GM23338 (cell line): ENCODE measurements at regions not wholly inside any gene's neighbourhood (a gene's known extent, or its start where the extent isn't known, plus 50 kb on each side); places are given as distances from the start of the nearest gene placed in this dataset.

Source experiments
- ATAC-seq: fragments of 200-7000 bp; cut with Tn5 transposase; 3 replicates; pipeline ENCODE4 v1.9.1; 2020
- DNase-seq: peaks from one replicate; pipeline ENCODE4 v3.0.0-alpha.2; 2015; ENCODE audit warnings: low spot score
- H2AFZ ChIP-seq: fragments of 200-600 bp; sonication (generic); 2 replicates; pipeline ENCODE4 v1.8.0; 2016; ENCODE audit warnings: antibody characterized with exemption, mild to moderate bottlenecking, moderate library complexity
- H3F3A ChIP-seq: fragments of 200-600 bp; sonication (generic); replicated peaks from 2 replicates; pipeline ENCODE4 v1.8.0; 2017; ENCODE audit warnings: antibody characterized with exemption, mixed run types, low read depth
- H3K27ac ChIP-seq: fragments of 200-600 bp; sonication (generic); 2 replicates; pipeline ENCODE4 v1.6.1; 2016; ENCODE audit warnings: low read depth
- H3K27me3 ChIP-seq: fragments of 200-600 bp; sonication (generic); 2 replicates; pipeline ENCODE4 v1.8.0; 2016; ENCODE audit warnings: mild to moderate bottlenecking, mixed run types, moderate library complexity; ENCODE audit not compliant: insufficient read depth
- H3K36me3 ChIP-seq: fragments of 200-600 bp; sonication (generic); 2 replicates; pipeline ENCODE4 v1.8.0; 2016; ENCODE audit warnings: mild to moderate bottlenecking; ENCODE audit not compliant: insufficient read depth
- H3K4me1 ChIP-seq: fragments of 200-600 bp; sonication (generic); 2 replicates; pipeline ENCODE4 v1.8.0; 2016; ENCODE audit warnings: mild to moderate bottlenecking, moderate library complexity; ENCODE audit not compliant: insufficient read depth
- H3K4me2 ChIP-seq: fragments of 200-600 bp; sonication (generic); 2 replicates; pipeline ENCODE4 v1.7.1; 2017; ENCODE audit warnings: mixed run types
- H3K4me3 ChIP-seq: fragments of 200-600 bp; sonication (generic); 2 replicates; pipeline ENCODE4 v1.6.1; 2016; ENCODE audit warnings: mixed run types
- H3K79me2 ChIP-seq: fragments of 200-600 bp; sonication (generic); replicated peaks from 2 replicates; pipeline ENCODE4 v1.8.0; 2017; ENCODE audit warnings: mild to moderate bottlenecking; ENCODE audit not compliant: insufficient read depth
- H3K9me2 ChIP-seq: fragments of 200-600 bp; sonication (generic); 2 replicates; pipeline ENCODE4 v1.8.0; 2017; ENCODE audit not compliant: insufficient read depth
- H4K20me1 ChIP-seq: fragments of 200-600 bp; sonication (generic); replicated peaks from 2 replicates; pipeline ENCODE4 v1.8.0; 2017; ENCODE audit warnings: mild to moderate bottlenecking; ENCODE audit not compliant: insufficient read depth
- H3K27ac Mint-ChIP-seq: 2 replicates; pipeline ENCODE4 v1.8.0; 2020; ENCODE audit warnings: inconsistent platforms, mild to moderate bottlenecking, moderate library complexity, mixed read lengths
- H3K27me3 Mint-ChIP-seq: 3 replicates; pipeline ENCODE4 v1.8.0; 2022; ENCODE audit warnings: low read depth, mild to moderate bottlenecking, moderate library complexity, mixed read lengths, inconsistent platforms; ENCODE audit not compliant: insufficient read depth, poor library complexity
- H3K36me3 Mint-ChIP-seq: 3 replicates; pipeline ENCODE4 v1.8.0; 2021; ENCODE audit warnings: low read depth, mild to moderate bottlenecking, inconsistent platforms, moderate library complexity, mixed read lengths
- H3K4me1 Mint-ChIP-seq: 3 replicates; pipeline ENCODE4 v1.8.0; 2020; ENCODE audit warnings: mild to moderate bottlenecking, inconsistent platforms, mixed read lengths
- H3K4me3 Mint-ChIP-seq: 3 replicates; pipeline ENCODE4 v1.8.0; 2021; ENCODE audit warnings: moderate library complexity, mild to moderate bottlenecking, inconsistent platforms, mixed read lengths
- H3K9me3 Mint-ChIP-seq: 3 replicates; pipeline ENCODE4 v1.8.0; 2020; ENCODE audit warnings: moderate library complexity, mild to moderate bottlenecking, inconsistent platforms, mixed read lengths
- CREB1 ChIP-seq: fragments of 250-450 bp; sonication (Bioruptor Pico); IDR thresholded peaks from 2 replicates; pipeline ENCODE4 v1.5.0; 2020; ENCODE audit warnings: low read depth, mild to moderate bottlenecking, moderate library complexity
- EZH2 ChIP-seq: fragments of 200-600 bp; sonication (generic); IDR thresholded peaks from one replicate; pipeline ENCODE4 v1.8.0; 2017; ENCODE audit warnings: antibody characterized with exemption, mild to moderate bottlenecking, low read depth; ENCODE audit not compliant: unreplicated experiment
- EZH2phosphoT487 ChIP-seq: fragments of 200-600 bp; sonication (generic); IDR thresholded peaks from one replicate; pipeline ENCODE4 v1.8.1; 2018; ENCODE audit warnings: antibody characterized with exemption; ENCODE audit not compliant: unreplicated experiment
- JUNB ChIP-seq: IDR thresholded peaks from one replicate; pipeline ENCODE4 v1.6.1; 2016; ENCODE audit warnings: antibody characterized with exemption; ENCODE audit not compliant: unreplicated experiment
- NANOG ChIP-seq: IDR thresholded peaks from 2 replicates; pipeline ENCODE4 v1.6.1; 2016; ENCODE audit warnings: antibody characterized with exemption, borderline replicate concordance
- POLR2AphosphoS5 ChIP-seq: IDR thresholded peaks from 2 replicates; pipeline ENCODE4 v1.6.1; 2016; ENCODE audit warnings: antibody characterized with exemption, low read depth
- STAT1 ChIP-seq: IDR thresholded peaks from one replicate; pipeline ENCODE4 v1.6.1; 2016; ENCODE audit warnings: antibody characterized with exemption; ENCODE audit not compliant: unreplicated experiment
- ZNF114 ChIP-seq: fragments of 250-450 bp; sonication (Bioruptor Pico); IDR thresholded peaks from 2 replicates; pipeline ENCODE4 v1.5.0; 2020; ENCODE audit warnings: mild to moderate bottlenecking, moderate library complexity
- TF ChIP-seq, protein P1 (sequence below): IDR thresholded peaks from 2 replicates; pipeline ENCODE4 v1.6.1; 2016; ENCODE audit warnings: antibody characterized with exemption
- TF ChIP-seq, protein P2 (sequence below): IDR thresholded peaks from one replicate; pipeline ENCODE4 v1.6.1; 2018; ENCODE audit warnings: antibody characterized with exemption; ENCODE audit not compliant: unreplicated experiment
- TF ChIP-seq, protein P3 (sequence below), 2 experiments: fragments of 200-600 bp in 1 of 2; sonication (generic) in 1 of 2; conservative IDR thresholded peaks; 2 replicates each; pipeline versions ENCODE4 v1.5.1 to v1.6.1; 2016 to 2017; ENCODE audit warnings: antibody characterized with exemption in 2 of 2, low read depth in 2 of 2, mild to moderate bottlenecking in 2 of 2, moderate library complexity in 1 of 2
- TF ChIP-seq, protein P4 (sequence below): fragments of 250-450 bp; sonication (Bioruptor Pico); IDR thresholded peaks from 2 replicates; pipeline ENCODE4 v1.5.0; 2020; ENCODE audit warnings: mild to moderate bottlenecking, moderate library complexity

DNA sequence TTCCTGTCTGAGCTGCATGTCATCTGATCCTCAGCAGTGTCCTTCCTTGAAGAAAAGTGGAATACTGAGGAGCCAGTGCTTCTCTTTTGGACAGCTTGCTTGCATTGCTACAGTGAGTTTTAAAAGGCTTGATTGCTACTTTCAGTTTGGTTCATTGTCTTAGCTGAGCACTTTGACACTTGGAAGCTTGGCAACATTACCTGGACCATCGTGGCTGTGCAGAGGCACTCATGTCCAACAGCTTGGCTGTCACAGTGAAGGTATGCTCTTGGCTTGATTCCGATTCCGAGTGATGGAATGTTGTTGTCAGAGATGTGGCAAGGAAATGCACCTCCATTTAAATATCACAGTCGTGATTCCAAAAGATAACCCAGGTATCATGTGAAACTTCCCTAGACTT lies 102.4 kb downstream of the FAS start:
- H4K20me1 ChIP-seq = no peaks in the 10 kb centered on the region
- DNase-seq (no peak), ATAC-seq (no peak)
- Mint-ChIP-seq H3K27me3 (no peaks in the 10 kb centered on the region), H3K4me1 (peaks cover 4% of the 10 kb centered on the region; the same call in 1 of the 3 replicates), H3K4me3 (no peak overlapping the region), H3K9me3 (no peaks in the 10 kb centered on the region), H3K36me3 (no peaks in the 10 kb centered on the region), H3K27ac (no peak overlapping the region)
- H3K27me3 ChIP-seq = no peaks in the 10 kb centered on the region
- H3K9me2 ChIP-seq = no peaks in the 10 kb centered on the region
- no peak overlapping the region for H3K4me2 ChIP-seq
- peak overlapping the region; percentile 70; the same call in 1 of the 2 replicates for H2AFZ ChIP-seq
- no peak overlapping the region for H3K27ac ChIP-seq
- no peak for TF ChIP-seq ZNF114 (CRISPR knock-in tag)
- no peak for TF ChIP-seq EZH2
- no peak for TF ChIP-seq CREB1 (CRISPR knock-in tag)
- no peak for TF ChIP-seq POLR2AphosphoS5
- TF ChIP-seq STAT1 = no peak
- TF ChIP-seq NANOG = no peak
- TF ChIP-seq, protein P1, sequence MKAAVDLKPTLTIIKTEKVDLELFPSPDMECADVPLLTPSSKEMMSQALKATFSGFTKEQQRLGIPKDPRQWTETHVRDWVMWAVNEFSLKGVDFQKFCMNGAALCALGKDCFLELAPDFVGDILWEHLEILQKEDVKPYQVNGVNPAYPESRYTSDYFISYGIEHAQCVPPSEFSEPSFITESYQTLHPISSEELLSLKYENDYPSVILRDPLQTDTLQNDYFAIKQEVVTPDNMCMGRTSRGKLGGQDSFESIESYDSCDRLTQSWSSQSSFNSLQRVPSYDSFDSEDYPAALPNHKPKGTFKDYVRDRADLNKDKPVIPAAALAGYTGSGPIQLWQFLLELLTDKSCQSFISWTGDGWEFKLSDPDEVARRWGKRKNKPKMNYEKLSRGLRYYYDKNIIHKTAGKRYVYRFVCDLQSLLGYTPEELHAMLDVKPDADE = no peak
- TF ChIP-seq, protein P2, sequence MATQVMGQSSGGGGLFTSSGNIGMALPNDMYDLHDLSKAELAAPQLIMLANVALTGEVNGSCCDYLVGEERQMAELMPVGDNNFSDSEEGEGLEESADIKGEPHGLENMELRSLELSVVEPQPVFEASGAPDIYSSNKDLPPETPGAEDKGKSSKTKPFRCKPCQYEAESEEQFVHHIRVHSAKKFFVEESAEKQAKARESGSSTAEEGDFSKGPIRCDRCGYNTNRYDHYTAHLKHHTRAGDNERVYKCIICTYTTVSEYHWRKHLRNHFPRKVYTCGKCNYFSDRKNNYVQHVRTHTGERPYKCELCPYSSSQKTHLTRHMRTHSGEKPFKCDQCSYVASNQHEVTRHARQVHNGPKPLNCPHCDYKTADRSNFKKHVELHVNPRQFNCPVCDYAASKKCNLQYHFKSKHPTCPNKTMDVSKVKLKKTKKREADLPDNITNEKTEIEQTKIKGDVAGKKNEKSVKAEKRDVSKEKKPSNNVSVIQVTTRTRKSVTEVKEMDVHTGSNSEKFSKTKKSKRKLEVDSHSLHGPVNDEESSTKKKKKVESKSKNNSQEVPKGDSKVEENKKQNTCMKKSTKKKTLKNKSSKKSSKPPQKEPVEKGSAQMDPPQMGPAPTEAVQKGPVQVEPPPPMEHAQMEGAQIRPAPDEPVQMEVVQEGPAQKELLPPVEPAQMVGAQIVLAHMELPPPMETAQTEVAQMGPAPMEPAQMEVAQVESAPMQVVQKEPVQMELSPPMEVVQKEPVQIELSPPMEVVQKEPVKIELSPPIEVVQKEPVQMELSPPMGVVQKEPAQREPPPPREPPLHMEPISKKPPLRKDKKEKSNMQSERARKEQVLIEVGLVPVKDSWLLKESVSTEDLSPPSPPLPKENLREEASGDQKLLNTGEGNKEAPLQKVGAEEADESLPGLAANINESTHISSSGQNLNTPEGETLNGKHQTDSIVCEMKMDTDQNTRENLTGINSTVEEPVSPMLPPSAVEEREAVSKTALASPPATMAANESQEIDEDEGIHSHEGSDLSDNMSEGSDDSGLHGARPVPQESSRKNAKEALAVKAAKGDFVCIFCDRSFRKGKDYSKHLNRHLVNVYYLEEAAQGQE = no peak
- TF ChIP-seq, protein P3, sequence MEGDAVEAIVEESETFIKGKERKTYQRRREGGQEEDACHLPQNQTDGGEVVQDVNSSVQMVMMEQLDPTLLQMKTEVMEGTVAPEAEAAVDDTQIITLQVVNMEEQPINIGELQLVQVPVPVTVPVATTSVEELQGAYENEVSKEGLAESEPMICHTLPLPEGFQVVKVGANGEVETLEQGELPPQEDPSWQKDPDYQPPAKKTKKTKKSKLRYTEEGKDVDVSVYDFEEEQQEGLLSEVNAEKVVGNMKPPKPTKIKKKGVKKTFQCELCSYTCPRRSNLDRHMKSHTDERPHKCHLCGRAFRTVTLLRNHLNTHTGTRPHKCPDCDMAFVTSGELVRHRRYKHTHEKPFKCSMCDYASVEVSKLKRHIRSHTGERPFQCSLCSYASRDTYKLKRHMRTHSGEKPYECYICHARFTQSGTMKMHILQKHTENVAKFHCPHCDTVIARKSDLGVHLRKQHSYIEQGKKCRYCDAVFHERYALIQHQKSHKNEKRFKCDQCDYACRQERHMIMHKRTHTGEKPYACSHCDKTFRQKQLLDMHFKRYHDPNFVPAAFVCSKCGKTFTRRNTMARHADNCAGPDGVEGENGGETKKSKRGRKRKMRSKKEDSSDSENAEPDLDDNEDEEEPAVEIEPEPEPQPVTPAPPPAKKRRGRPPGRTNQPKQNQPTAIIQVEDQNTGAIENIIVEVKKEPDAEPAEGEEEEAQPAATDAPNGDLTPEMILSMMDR (conservative IDR thresholded peaks at IDR 0.05; ENCODE audit: low read depth in 2 of 2) = no peak
- TF ChIP-seq, protein P4, sequence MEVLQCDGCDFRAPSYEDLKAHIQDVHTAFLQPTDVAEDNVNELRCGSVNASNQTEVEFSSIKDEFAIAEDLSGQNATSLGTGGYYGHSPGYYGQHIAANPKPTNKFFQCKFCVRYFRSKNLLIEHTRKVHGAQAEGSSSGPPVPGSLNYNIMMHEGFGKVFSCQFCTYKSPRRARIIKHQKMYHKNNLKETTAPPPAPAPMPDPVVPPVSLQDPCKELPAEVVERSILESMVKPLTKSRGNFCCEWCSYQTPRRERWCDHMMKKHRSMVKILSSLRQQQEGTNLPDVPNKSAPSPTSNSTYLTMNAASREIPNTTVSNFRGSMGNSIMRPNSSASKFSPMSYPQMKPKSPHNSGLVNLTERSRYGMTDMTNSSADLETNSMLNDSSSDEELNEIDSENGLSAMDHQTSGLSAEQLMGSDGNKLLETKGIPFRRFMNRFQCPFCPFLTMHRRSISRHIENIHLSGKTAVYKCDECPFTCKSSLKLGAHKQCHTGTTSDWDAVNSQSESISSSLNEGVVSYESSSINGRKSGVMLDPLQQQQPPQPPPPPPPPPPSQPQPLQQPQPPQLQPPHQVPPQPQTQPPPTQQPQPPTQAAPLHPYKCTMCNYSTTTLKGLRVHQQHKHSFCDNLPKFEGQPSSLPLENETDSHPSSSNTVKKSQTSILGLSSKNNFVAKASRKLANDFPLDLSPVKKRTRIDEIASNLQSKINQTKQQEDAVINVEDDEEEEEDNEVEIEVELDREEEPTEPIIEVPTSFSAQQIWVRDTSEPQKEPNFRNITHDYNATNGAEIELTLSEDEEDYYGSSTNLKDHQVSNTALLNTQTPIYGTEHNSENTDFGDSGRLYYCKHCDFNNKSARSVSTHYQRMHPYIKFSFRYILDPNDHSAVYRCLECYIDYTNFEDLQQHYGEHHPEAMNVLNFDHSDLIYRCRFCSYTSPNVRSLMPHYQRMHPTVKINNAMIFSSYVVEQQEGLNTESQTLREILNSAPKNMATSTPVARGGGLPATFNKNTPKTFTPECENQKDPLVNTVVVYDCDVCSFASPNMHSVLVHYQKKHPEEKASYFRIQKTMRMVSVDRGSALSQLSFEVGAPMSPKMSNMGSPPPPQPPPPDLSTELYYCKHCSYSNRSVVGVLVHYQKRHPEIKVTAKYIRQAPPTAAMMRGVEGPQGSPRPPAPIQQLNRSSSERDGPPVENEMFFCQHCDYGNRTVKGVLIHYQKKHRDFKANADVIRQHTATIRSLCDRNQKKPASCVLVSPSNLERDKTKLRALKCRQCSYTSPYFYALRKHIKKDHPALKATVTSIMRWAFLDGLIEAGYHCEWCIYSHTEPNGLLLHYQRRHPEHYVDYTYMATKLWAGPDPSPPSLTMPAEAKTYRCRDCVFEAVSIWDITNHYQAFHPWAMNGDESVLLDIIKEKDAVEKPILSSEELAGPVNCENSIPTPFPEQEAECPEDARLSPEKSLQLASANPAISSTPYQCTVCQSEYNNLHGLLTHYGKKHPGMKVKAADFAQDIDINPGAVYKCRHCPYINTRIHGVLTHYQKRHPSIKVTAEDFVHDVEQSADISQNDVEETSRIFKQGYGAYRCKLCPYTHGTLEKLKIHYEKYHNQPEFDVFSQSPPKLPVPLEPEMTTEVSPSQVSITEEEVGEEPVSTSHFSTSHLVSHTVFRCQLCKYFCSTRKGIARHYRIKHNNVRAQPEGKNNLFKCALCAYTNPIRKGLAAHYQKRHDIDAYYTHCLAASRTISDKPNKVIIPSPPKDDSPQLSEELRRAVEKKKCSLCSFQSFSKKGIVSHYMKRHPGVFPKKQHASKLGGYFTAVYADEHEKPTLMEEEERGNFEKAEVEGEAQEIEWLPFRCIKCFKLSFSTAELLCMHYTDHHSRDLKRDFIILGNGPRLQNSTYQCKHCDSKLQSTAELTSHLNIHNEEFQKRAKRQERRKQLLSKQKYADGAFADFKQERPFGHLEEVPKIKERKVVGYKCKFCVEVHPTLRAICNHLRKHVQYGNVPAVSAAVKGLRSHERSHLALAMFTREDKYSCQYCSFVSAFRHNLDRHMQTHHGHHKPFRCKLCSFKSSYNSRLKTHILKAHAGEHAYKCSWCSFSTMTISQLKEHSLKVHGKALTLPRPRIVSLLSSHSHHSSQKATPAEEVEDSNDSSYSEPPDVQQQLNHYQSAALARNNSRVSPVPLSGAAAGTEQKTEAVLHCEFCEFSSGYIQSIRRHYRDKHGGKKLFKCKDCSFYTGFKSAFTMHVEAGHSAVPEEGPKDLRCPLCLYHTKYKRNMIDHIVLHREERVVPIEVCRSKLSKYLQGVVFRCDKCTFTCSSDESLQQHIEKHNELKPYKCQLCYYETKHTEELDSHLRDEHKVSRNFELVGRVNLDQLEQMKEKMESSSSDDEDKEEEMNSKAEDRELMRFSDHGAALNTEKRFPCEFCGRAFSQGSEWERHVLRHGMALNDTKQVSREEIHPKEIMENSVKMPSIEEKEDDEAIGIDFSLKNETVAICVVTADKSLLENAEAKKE (CRISPR knock-in tag) = no peak
- TF ChIP-seq EZH2phosphoT487 = no peak
- TF ChIP-seq JUNB = no peak
- no peaks in the 10 kb centered on the region for H3K36me3 ChIP-seq
- H3F3A ChIP-seq = no peaks in the 10 kb centered on the region
- no peaks in the 10 kb centered on the region for H3K79me2 ChIP-seq
- H3K4me3 ChIP-seq = no peak overlapping the region
- 0 out of 2 replicates have a peak, but pooled peaks cover 3% of the 10 kb centered on the region for H3K4me1 ChIP-seq
